ENCODE measurements at regions not wholly inside any gene's neighbourhood (a gene's known extent, or its start where the extent isn't known, plus 50 kb on each side); places are given as distances from the start of the nearest gene placed in this dataset.

DNA sequence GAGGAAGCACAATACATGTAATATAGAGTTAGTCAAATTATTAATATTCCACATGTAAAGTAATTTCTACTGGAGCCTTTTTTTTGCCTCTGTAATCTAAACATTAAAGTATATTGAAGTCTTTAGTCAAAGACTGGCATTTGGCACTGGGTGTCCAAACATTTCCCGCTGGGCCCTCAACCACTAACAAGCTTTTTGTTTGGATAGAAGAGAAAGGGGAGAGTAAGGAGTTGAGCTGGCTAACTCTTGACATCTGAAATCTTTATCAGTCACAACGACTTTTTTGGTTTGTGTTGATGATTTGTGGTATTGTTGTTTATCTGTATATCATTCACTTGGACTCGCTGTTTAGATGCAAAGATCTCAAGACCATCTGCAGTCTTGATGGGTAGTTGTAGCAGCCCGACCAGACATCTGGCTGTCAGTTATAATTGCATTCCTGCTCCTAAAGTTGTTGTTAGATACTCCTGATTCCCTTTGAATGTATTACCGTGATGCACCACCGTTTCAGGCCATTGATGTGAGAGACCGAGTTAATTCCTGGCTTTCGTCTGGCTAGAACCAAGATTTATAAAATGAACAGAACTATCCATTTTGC, 379.6 kb downstream of the MTX2 start:
- Histone ChIP-seq H3K27ac (ENCODE audit: low read depth in 2 of 2, low read length in 2 of 2) (no peak overlapping the region), H3K4me1 (ENCODE audit: control insufficient read depth in 2 of 3, insufficient read depth in 2 of 3, low read depth in 1 of 3, low read length in 3 of 3) (peaks cover 0 to 5% (median under 1%) of the 10 kb centered on the region in 3 donors), H3K36me3 (ENCODE audit: control insufficient read depth in 2 of 3, insufficient read depth in 3 of 3, low read length in 3 of 3) (no peaks in the 10 kb centered on the region), H3K9me3 (ENCODE audit: control insufficient read depth in 2 of 3, insufficient read depth in 1 of 3, low read length in 3 of 3) (no peaks in the 10 kb centered on the region), H3K4me3 (ENCODE audit: low read length in 3 of 3) (no peak overlapping the region), H3K27me3 (ENCODE audit: control insufficient read depth, insufficient read depth, low read length) (no peaks in the 10 kb centered on the region), H3K9ac (ENCODE audit: low read length in 3 of 3) (no peak overlapping the region)
- intact Hi-C loops (cut with DNase I): loop anchor here (10.0 kb wide), 1 partner anchor 524 kb away; the partner anchor contains the start of genes HOXD8 and HOXD9
- DNase-seq (no peak), FAIRE-seq (no peak)
- TF ChIP-seq, protein P1, sequence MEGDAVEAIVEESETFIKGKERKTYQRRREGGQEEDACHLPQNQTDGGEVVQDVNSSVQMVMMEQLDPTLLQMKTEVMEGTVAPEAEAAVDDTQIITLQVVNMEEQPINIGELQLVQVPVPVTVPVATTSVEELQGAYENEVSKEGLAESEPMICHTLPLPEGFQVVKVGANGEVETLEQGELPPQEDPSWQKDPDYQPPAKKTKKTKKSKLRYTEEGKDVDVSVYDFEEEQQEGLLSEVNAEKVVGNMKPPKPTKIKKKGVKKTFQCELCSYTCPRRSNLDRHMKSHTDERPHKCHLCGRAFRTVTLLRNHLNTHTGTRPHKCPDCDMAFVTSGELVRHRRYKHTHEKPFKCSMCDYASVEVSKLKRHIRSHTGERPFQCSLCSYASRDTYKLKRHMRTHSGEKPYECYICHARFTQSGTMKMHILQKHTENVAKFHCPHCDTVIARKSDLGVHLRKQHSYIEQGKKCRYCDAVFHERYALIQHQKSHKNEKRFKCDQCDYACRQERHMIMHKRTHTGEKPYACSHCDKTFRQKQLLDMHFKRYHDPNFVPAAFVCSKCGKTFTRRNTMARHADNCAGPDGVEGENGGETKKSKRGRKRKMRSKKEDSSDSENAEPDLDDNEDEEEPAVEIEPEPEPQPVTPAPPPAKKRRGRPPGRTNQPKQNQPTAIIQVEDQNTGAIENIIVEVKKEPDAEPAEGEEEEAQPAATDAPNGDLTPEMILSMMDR (IDR thresholded peaks at IDR 0.05; ENCODE audit: borderline replicate concordance, extremely low read depth, insufficient read depth): no peak

DNA sequence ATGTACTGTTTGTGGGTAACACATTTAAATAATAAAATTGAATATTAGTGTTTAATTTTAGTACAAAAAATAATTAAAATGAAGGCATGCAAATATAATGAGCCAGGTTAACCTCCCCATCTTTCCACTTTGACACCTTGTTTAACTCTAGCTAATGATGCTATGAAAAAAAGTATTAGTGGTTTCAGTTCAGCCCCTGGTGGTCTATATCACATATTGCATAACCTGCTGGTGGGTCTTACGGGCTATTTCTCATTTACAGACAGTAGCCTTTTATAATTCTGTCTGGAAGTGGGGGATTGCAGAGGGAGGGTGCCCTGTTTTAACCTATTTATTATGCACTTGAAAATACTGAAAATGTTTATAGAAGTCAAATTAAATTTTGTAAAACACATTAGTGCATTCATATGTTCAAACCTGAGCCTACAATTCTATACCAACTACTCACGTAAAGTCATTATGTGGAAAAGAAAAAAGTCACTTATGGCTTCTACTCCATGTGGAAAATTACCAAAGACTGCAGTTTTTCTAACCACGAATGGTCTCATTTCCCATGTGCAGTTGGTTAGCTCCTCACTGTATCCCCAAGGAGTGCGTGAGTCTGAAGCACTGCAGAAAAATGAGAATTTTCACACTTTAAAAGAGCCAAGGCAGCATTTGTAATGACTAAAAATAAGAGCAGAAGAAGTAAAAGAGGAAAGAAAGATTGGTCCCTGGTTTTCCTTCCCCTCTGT, 381.0 kb downstream of the MTX2 start:
- H3K27ac ChIP-seq (ENCODE audit: low read depth in 2 of 2, low read length in 2 of 2): peak overlapping the region in 1 of 2 donors; percentile 55
- H3K9me3 ChIP-seq (ENCODE audit: control insufficient read depth in 2 of 3, insufficient read depth in 1 of 3, low read length in 3 of 3): no peaks in the 10 kb centered on the region
- TF ChIP-seq, protein P1 (IDR thresholded peaks at IDR 0.05; ENCODE audit: borderline replicate concordance, extremely low read depth, insufficient read depth): no peak
- peak overlapping the region in 1 of 3 donors; percentile 46 for H3K9ac ChIP-seq (ENCODE audit: low read length in 3 of 3)
- intact Hi-C loops (cut with DNase I): no loop called here
- FAIRE-seq (no peak), DNase-seq (peak in 1 of 5 donors; percentile 50)
- H3K36me3 ChIP-seq (ENCODE audit: control insufficient read depth in 2 of 3, insufficient read depth in 3 of 3, low read length in 3 of 3): no peaks in the 10 kb centered on the region
- peak overlapping the region in 1 of 3 donors; percentile 38 for H3K4me3 ChIP-seq (ENCODE audit: low read length in 3 of 3)
- H3K4me1 ChIP-seq (ENCODE audit: control insufficient read depth in 2 of 3, insufficient read depth in 2 of 3, low read depth in 1 of 3, low read length in 3 of 3): peaks cover 0 to 11% (median 0%) of the 10 kb centered on the region in 3 donors
- H3K27me3 ChIP-seq (ENCODE audit: control insufficient read depth, insufficient read depth, low read length): no peaks in the 10 kb centered on the region

DNA sequence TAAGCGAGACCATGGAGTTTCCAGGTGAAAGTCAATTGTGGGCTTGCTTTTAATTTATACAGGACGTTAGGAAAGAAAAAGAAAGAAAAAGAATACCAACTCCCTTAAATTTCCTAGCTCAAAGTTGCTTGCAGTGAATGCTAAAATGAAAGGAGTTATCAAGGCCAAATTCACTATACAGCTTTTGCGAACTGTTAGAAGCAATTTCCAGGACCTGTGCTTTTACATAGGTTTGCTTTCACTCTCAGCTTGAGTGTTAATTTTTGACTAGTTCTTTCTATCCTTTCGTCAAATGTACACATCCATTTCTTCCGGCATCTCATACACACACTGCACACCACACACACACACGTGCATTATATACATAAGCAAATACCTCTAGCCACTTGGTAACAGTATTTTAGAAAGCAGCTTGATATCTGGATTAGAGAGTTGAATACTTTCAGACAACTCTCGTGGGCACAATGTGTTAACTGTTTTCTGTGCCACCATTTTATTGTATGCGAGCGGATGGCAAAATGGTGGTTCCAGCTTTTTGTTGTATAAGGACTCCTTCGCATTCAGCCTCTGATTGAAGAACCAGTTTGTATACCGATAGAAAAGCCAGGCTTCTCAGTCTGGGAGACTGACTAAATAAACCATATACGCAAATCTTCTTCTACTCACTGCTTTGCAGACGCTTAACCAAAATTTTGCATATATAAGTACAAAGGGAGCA, 381.8 kb downstream of the MTX2 start:
- peak overlapping the region in 2 of 3 donors; percentile 1 to 38 for H3K4me3 ChIP-seq (ENCODE audit: low read length in 3 of 3)
- intact Hi-C loops (cut with DNase I): no loop called here
- no peaks in the 10 kb centered on the region for H3K27me3 ChIP-seq (ENCODE audit: control insufficient read depth, insufficient read depth, low read length)
- TF ChIP-seq, protein P1 (IDR thresholded peaks at IDR 0.05; ENCODE audit: borderline replicate concordance, extremely low read depth, insufficient read depth): no peak
- FAIRE-seq: no peak
- peak in 1 of 5 donors; percentile 40 for DNase-seq
- H3K9me3 ChIP-seq (ENCODE audit: control insufficient read depth in 2 of 3, insufficient read depth in 1 of 3, low read length in 3 of 3): no peaks in the 10 kb centered on the region
- peak overlapping the region in 1 of 2 donors; percentile 55 for H3K27ac ChIP-seq (ENCODE audit: low read depth in 2 of 2, low read length in 2 of 2)
- no peaks in the 10 kb centered on the region for H3K36me3 ChIP-seq (ENCODE audit: control insufficient read depth in 2 of 3, insufficient read depth in 3 of 3, low read length in 3 of 3)
- H3K9ac ChIP-seq (ENCODE audit: low read length in 3 of 3): peak overlapping the region in 1 of 3 donors; percentile 46
- H3K4me1 ChIP-seq (ENCODE audit: control insufficient read depth in 2 of 3, insufficient read depth in 2 of 3, low read depth in 1 of 3, low read length in 3 of 3): peaks cover 0 to 11% (median 0%) of the 10 kb centered on the region in 3 donors
